Endothelial cell of umbilical vein (primary cell): ENCODE measurements at regions not wholly inside any gene's neighbourhood (a gene's known extent, or its start where the extent isn't known, plus 50 kb on each side); places are given as distances from the start of the nearest gene placed in this dataset.

Experiments
- BruUV-seq: library from RNA; stranded (reverse); fragments of 400-500 nt; replicated peaks from 2 replicates; lab custom pipeline; 2021; lab: Mats Ljungman, UMichigan
- CTCF ChIA-PET: fragments of 300-600, 350-600 bp; sonication (Branson Sonifier 250); formaldehyde crosslinking; loops from one replicate; lab custom pipeline; 2021; ENCODE audit warnings: antibody characterized with exemption, inconsistent platforms; lab: Charles Lee
- POLR2A ChIA-PET: fragments of 300-600, 350-600 bp; sonication (Branson Sonifier 250); formaldehyde crosslinking; loops from one replicate; lab custom pipeline; 2021; ENCODE audit warnings: antibody characterized with exemption, inconsistent platforms; lab: Charles Lee
- DNase-seq: peaks from one replicate; pipeline ENCODE4 v3.0.0-alpha.2; 2011; ENCODE audit warnings: low read depth, low spot score
- FAIRE-seq: peaks from 2 replicates; lab custom pipeline; 2011; peaks lifted over from hg19 to GRCh38; lab: Jason Lieb, UNC
- H2AFZ ChIP-seq: 2 replicates; pipeline ENCODE4 v1.6.0; 2012; ENCODE audit warnings: low read depth, low read length, control low read depth, inconsistent platforms
- H3K27ac ChIP-seq: 2 replicates; pipeline ENCODE4 v1.5.1; 2011; ENCODE audit warnings: low read depth, mild to moderate bottlenecking, control low read depth, low read length, moderate library complexity; ENCODE audit not compliant: insufficient read depth
- H3K27me3 ChIP-seq, 2 experiments: 2 replicates each; pipeline versions ENCODE4 v1.6.0 to v1.6.1; 2011; ENCODE audit warnings: low read length in 2 of 2, mixed read lengths in 1 of 2; ENCODE audit not compliant: control insufficient read depth in 2 of 2, insufficient read depth in 2 of 2
- H3K36me3 ChIP-seq, 2 experiments: 2 replicates in 1 of 2; 3 replicates in 1 of 2; pipeline ENCODE4 v1.5.1; 2011; ENCODE audit warnings: low read length in 2 of 2, mild to moderate bottlenecking in 1 of 2, moderate library complexity in 1 of 2; ENCODE audit not compliant: control insufficient read depth in 2 of 2, insufficient read depth in 2 of 2; ENCODE audit errors: extremely low read depth in 1 of 2
- H3K4me1 ChIP-seq: 3 replicates; pipeline ENCODE4 v1.5.1; 2011; ENCODE audit warnings: mild to moderate bottlenecking, low read length; ENCODE audit not compliant: control insufficient read depth, insufficient read depth; ENCODE audit errors: extremely low read depth
- H3K4me2 ChIP-seq: 2 replicates; pipeline ENCODE4 v1.6.1; 2011; ENCODE audit warnings: low read length, control low read depth, mixed read lengths; ENCODE audit not compliant: insufficient read depth
- H3K4me3 ChIP-seq, 3 experiments: fragments of 200-600 bp in 1 of 3; sonication (generic), shearing (Covaris generic) in 1 of 3; replicated peaks in 1 of 3; 2 replicates each; pipeline ENCODE4 v1.5.1; 2011 to 2016; ENCODE audit warnings: control low read depth in 3 of 3, low read length in 3 of 3, mild to moderate bottlenecking in 2 of 3, inconsistent platforms in 1 of 3, low read depth in 1 of 3, moderate library complexity in 1 of 3; ENCODE audit not compliant: insufficient read depth in 1 of 3
- H3K79me2 ChIP-seq: 2 replicates; pipeline ENCODE4 v1.6.0; 2012; ENCODE audit warnings: low read length, inconsistent platforms; ENCODE audit not compliant: control insufficient read depth, insufficient read depth
- H3K9ac ChIP-seq: replicated peaks from 2 replicates; pipeline ENCODE3; 2011; ENCODE audit warnings: low read length, control low read depth; ENCODE audit not compliant: insufficient read depth; ENCODE audit errors: extremely low read depth
- H3K9me1 ChIP-seq: replicated peaks from 3 replicates; pipeline ENCODE4 v1.6.0; 2011; ENCODE audit warnings: mild to moderate bottlenecking, low read length; ENCODE audit not compliant: control insufficient read depth, insufficient read depth; ENCODE audit errors: extremely low read depth
- H3K9me3 ChIP-seq: replicated peaks from 2 replicates; pipeline ENCODE4 v1.5.1; 2012; ENCODE audit warnings: low read length, inconsistent platforms; ENCODE audit not compliant: control insufficient read depth, insufficient read depth
- H4K20me1 ChIP-seq: replicated peaks from 2 replicates; pipeline ENCODE3; 2011; ENCODE audit warnings: mild to moderate bottlenecking, low read length; ENCODE audit not compliant: control insufficient read depth, insufficient read depth; ENCODE audit errors: extremely low read depth
- CTCF ChIP-seq, 2 donors: IDR thresholded peaks; 1 replicate in 1 of 2; 2 replicates in 1 of 2; pipeline ENCODE4 v1.5.1; 2011; ENCODE audit warnings: low read length in 2 of 2, mild to moderate bottlenecking in 2 of 2, moderate library complexity in 2 of 2, control low read depth in 1 of 2, inconsistent platforms in 1 of 2, low read depth in 1 of 2; ENCODE audit not compliant: insufficient read depth in 1 of 2; ENCODE audit errors: extremely low read depth in 1 of 2
- EZH2 ChIP-seq: IDR thresholded peaks from 2 replicates; pipeline ENCODE4 v1.6.1; 2012; ENCODE audit warnings: borderline replicate concordance, low read depth, mild to moderate bottlenecking, moderate library complexity, low read length, inconsistent platforms; ENCODE audit not compliant: severe bottlenecking
- FOS ChIP-seq: IDR thresholded peaks from 2 replicates; pipeline ENCODE4 v1.6.1; 2011; ENCODE audit warnings: mild to moderate bottlenecking, low read length, moderate library complexity, borderline replicate concordance; ENCODE audit not compliant: insufficient read depth
- GATA2 ChIP-seq: IDR thresholded peaks from 2 replicates; pipeline ENCODE4 v1.7.0; 2011; ENCODE audit warnings: low read depth, mild to moderate bottlenecking, moderate library complexity, mixed read lengths, low read length; ENCODE audit not compliant: insufficient read length, insufficient read depth
- JUN ChIP-seq: IDR thresholded peaks from 2 replicates; pipeline ENCODE4 v1.6.1; 2011; ENCODE audit warnings: borderline replicate concordance, low read depth; ENCODE audit not compliant: insufficient read length, insufficient read depth
- MAX ChIP-seq: IDR thresholded peaks from 2 replicates; pipeline ENCODE4 v1.6.1; 2011; ENCODE audit not compliant: insufficient read depth, insufficient read length
- MYC ChIP-seq: IDR thresholded peaks from one replicate; pipeline ENCODE4 v1.6.1; 2011; ENCODE audit warnings: mild to moderate bottlenecking, low read depth, low read length
- POLR2A ChIP-seq: IDR thresholded peaks from 2 replicates; pipeline ENCODE4 v1.6.1; 2012; ENCODE audit warnings: low read depth, mild to moderate bottlenecking, control low read depth, low read length
- POLR2AphosphoS5 ChIP-seq: IDR thresholded peaks from 2 replicates; pipeline ENCODE4 v1.6.1; 2012; ENCODE audit warnings: low read depth, mild to moderate bottlenecking, control low read depth, low read length, moderate library complexity; ENCODE audit not compliant: insufficient read depth
- dilution Hi-C: fragments of 300-500 bp; cut with MboI; formaldehyde crosslinking; loops from one replicate; pipeline ENCODE4 v1.15.0; 2019; ENCODE audit warnings: low sequenced_read_pairs; ENCODE audit not compliant: extremely low pct_ligation_motif_present
- intact Hi-C: fragments of 100-400 bp; cut with micrococcal nuclease; formaldehyde crosslinking; loops from one replicate; pipeline ENCODE4 v1.10.0; 2022

GRCh38 chr7:118517275-118517674, 292.8 kb downstream of the ANKRD7 start:
- Histone ChIP-seq H3K9me3 (no peaks in the 10 kb centered on the region), H3K9ac (no peak overlapping the region), H3K36me3 (no peaks in the 10 kb centered on the region), H3K9me1 (no peaks in the 10 kb centered on the region), H3K27ac (no peak overlapping the region), H2AFZ (no peak overlapping the region), H3K27me3 (no peaks in the 10 kb centered on the region), H4K20me1 (no peaks in the 10 kb centered on the region), H3K4me3 (no peak overlapping the region), H3K4me1 (no peaks in the 10 kb centered on the region), H3K4me2 (no peak overlapping the region), H3K79me2 (no peaks in the 10 kb centered on the region)
- ChIA-PET CTCF (no interaction called here), POLR2A (no interaction called here)
- dilution Hi-C loops: no loop called here
- BruUV-seq: no TSS peak
- FAIRE-seq (no peak), DNase-seq (no peak)
- TF ChIP-seq MAX: no peak
- TF ChIP-seq POLR2A: no peak
- TF ChIP-seq POLR2AphosphoS5: no peak
- TF ChIP-seq CTCF (IDR thresholded peaks at IDR 0.05; ENCODE audit: extremely low read depth in 1 of 2, insufficient read depth in 1 of 2, low read depth in 1 of 2, low read length in 2 of 2): no peak
- no peak for TF ChIP-seq EZH2
- TF ChIP-seq JUN: no peak
- no peak for TF ChIP-seq GATA2
- no peak for TF ChIP-seq FOS
- TF ChIP-seq MYC: no peak
- intact Hi-C loops: no loop called here
